H9 (cell line): ENCODE measurements at regions not wholly inside any gene's neighbourhood (a gene's known extent, or its start where the extent isn't known, plus 50 kb on each side); places are given as distances from the start of the nearest gene placed in this dataset.

Experiments used
- DNase-seq: peaks from one replicate; pipeline ENCODE4 v3.0.0-alpha.2; 2017
- H2AFZ ChIP-seq: one replicate; pipeline ENCODE4 v1.6.1; 2013; ENCODE audit warnings: mild to moderate bottlenecking, low read length, control low read depth, moderate library complexity
- H2AK5ac ChIP-seq: 2 replicates; pipeline ENCODE4 v1.6.1; 2013; ENCODE audit warnings: low read length, control low read depth, mixed read lengths; ENCODE audit not compliant: insufficient read length
- H2BK120ac ChIP-seq: one replicate; pipeline ENCODE4 v1.6.1; 2013; ENCODE audit warnings: low read depth, mild to moderate bottlenecking, low read length, control low read depth, inconsistent platforms; ENCODE audit not compliant: poor library complexity, severe bottlenecking
- H2BK12ac ChIP-seq: 2 replicates; pipeline ENCODE4 v1.6.1; 2013; ENCODE audit warnings: low read length, control low read depth, mixed read lengths, low read depth; ENCODE audit not compliant: insufficient read length
- H2BK15ac ChIP-seq: 2 replicates; pipeline ENCODE4 v1.6.1; 2013; ENCODE audit warnings: low read depth, low read length, control low read depth
- H2BK20ac ChIP-seq: one replicate; pipeline ENCODE4 v1.6.1; 2013; ENCODE audit warnings: low read depth, mild to moderate bottlenecking, low read length, control low read depth, inconsistent platforms; ENCODE audit not compliant: poor library complexity, severe bottlenecking
- H2BK5ac ChIP-seq: 2 replicates; pipeline ENCODE4 v1.6.1; 2013; ENCODE audit warnings: low read length, control low read depth, mixed read lengths; ENCODE audit not compliant: insufficient read length
- H3K14ac ChIP-seq: 2 replicates; pipeline ENCODE4 v1.6.1; 2013; ENCODE audit warnings: low read length, control low read depth; ENCODE audit not compliant: insufficient read depth
- H3K18ac ChIP-seq: 2 replicates; pipeline ENCODE4 v1.6.1; 2013; ENCODE audit warnings: low read depth, mild to moderate bottlenecking, mixed read lengths, low read length, control low read depth; ENCODE audit not compliant: insufficient read length
- H3K23ac ChIP-seq: 2 replicates; pipeline ENCODE4 v1.6.1; 2013; ENCODE audit warnings: low read length, control low read depth, mixed read lengths, low read depth; ENCODE audit not compliant: insufficient read length
- H3K23me2 ChIP-seq: 2 replicates; pipeline ENCODE4 v1.6.1; 2013; ENCODE audit warnings: low read depth, mild to moderate bottlenecking, mixed read lengths, low read length, control low read depth; ENCODE audit not compliant: insufficient read length, poor library complexity, severe bottlenecking
- H3K27ac ChIP-seq: 2 replicates; pipeline ENCODE4 v1.5.1; 2013; ENCODE audit warnings: low read length, control low read depth, mixed read lengths, low read depth; ENCODE audit not compliant: insufficient read length
- H3K27me3 ChIP-seq: 2 replicates; pipeline ENCODE4 v1.6.1; 2013; ENCODE audit warnings: low read length, control low read depth, inconsistent platforms; ENCODE audit not compliant: insufficient read depth
- H3K4ac ChIP-seq: 2 replicates; pipeline ENCODE4 v1.6.1; 2013; ENCODE audit warnings: low read depth, mild to moderate bottlenecking, control low read depth, inconsistent platforms, low read length, moderate library complexity
- H3K4me1 ChIP-seq: 2 replicates; pipeline ENCODE4 v1.6.1; 2013; ENCODE audit warnings: low read length, control low read depth, inconsistent platforms; ENCODE audit not compliant: insufficient read depth
- H3K4me2 ChIP-seq: 2 replicates; pipeline ENCODE4 v1.6.1; 2013; ENCODE audit warnings: low read length, control low read depth, mixed read lengths; ENCODE audit not compliant: insufficient read length, insufficient read depth
- H3K56ac ChIP-seq: 2 replicates; pipeline ENCODE4 v1.6.1; 2013; ENCODE audit warnings: low read depth, mild to moderate bottlenecking, mixed read lengths, low read length, control low read depth; ENCODE audit not compliant: insufficient read length
- H3K79me1 ChIP-seq: 2 replicates; pipeline ENCODE4 v1.6.1; 2013; ENCODE audit warnings: low read depth, mild to moderate bottlenecking, moderate library complexity, low read length, control low read depth, inconsistent platforms; ENCODE audit not compliant: insufficient read depth, poor library complexity, severe bottlenecking
- H3K79me2 ChIP-seq: 2 replicates; pipeline ENCODE4 v1.6.1; 2013; ENCODE audit warnings: low read length, control low read depth, inconsistent platforms; ENCODE audit not compliant: insufficient read depth
- H3K9ac ChIP-seq: 2 replicates; pipeline ENCODE4 v1.6.1; 2013; ENCODE audit warnings: low read length, control low read depth, mixed read lengths; ENCODE audit not compliant: insufficient read length; ENCODE audit errors: extremely low read depth
- H3K9me3 ChIP-seq: one replicate; pipeline ENCODE4 v1.6.1; 2013; ENCODE audit warnings: low read depth, low read length, inconsistent platforms; ENCODE audit not compliant: control insufficient read depth
- H3T11ph ChIP-seq: one replicate; pipeline ENCODE4 v1.6.1; 2013; ENCODE audit warnings: mild to moderate bottlenecking, low read length, control low read depth, inconsistent platforms
- H4K20me1 ChIP-seq: one replicate; pipeline ENCODE4 v1.6.1; 2013; ENCODE audit not compliant: control insufficient read depth, insufficient read length, insufficient read depth
- H4K5ac ChIP-seq: 2 replicates; pipeline ENCODE4 v1.6.1; 2013; ENCODE audit warnings: low read depth, mild to moderate bottlenecking, mixed read lengths, low read length, control low read depth; ENCODE audit not compliant: insufficient read length
- H4K8ac ChIP-seq: replicated peaks from 2 replicates; pipeline ENCODE4 v1.6.1; 2013; ENCODE audit warnings: low read length, control low read depth, mixed read lengths, low read depth; ENCODE audit not compliant: insufficient read length
- H4K91ac ChIP-seq: 2 replicates; pipeline ENCODE4 v1.6.1; 2013; ENCODE audit warnings: low read depth, mild to moderate bottlenecking, moderate library complexity, mixed read lengths, low read length, control low read depth; ENCODE audit not compliant: insufficient read length
- H3K27ac Mint-ChIP-seq, 3 experiments: 2 replicates in 2 of 3; 3 replicates in 1 of 3; pipeline ENCODE4 v1.8.0; 2020 to 2021; ENCODE audit warnings: mixed read lengths in 3 of 3, mild to moderate bottlenecking in 1 of 3, moderate library complexity in 1 of 3
- H3K27me3 Mint-ChIP-seq: 2 replicates; pipeline ENCODE4 v1.8.0; 2021; ENCODE audit warnings: low read depth, mild to moderate bottlenecking, moderate library complexity, mixed read lengths
- H3K36me3 Mint-ChIP-seq, 3 experiments: 2 replicates in 2 of 3; 3 replicates in 1 of 3; pipeline ENCODE4 v1.8.0; 2020 to 2021; ENCODE audit warnings: low read depth in 3 of 3, mixed read lengths in 3 of 3; ENCODE audit not compliant: insufficient read depth in 1 of 3
- H3K4me1 Mint-ChIP-seq, 2 experiments: 2 replicates each; pipeline ENCODE4 v1.8.0; 2020; ENCODE audit warnings: mixed read lengths in 2 of 2
- H3K4me3 Mint-ChIP-seq, 2 experiments: 2 replicates in 1 of 2; 3 replicates in 1 of 2; pipeline ENCODE4 v1.8.0; 2020 to 2021; ENCODE audit warnings: mild to moderate bottlenecking in 2 of 2, mixed read lengths in 2 of 2, moderate library complexity in 1 of 2
- H3K9me3 Mint-ChIP-seq, 2 experiments: 2 replicates in 1 of 2; 3 replicates in 1 of 2; pipeline ENCODE4 v1.8.0; 2020; ENCODE audit warnings: mild to moderate bottlenecking in 2 of 2, mixed read lengths in 2 of 2, moderate library complexity in 1 of 2
- WGBS: extraction: QIAGEN DNeasy Blood & Tissue Kit; methylation state at CpG from one replicate; pipeline ENCODE4 v1.1.7; 2013; ENCODE audit warnings: missing lambda C conversion rate, low lambda C conversion rate, mixed read lengths; ENCODE audit not compliant: insufficient read length; ENCODE audit errors: extremely low coverage; 5-methylcytosine and 5-hydroxymethylcytosine counted together
- TF ChIP-seq, protein P1 (sequence below): fragments of 200-600 bp; sonication (generic); conservative IDR thresholded peaks from 3 replicates; pipeline ENCODE4 v1.8.0; 2021; ENCODE audit warnings: antibody characterized with exemption, mild to moderate bottlenecking

DNA sequence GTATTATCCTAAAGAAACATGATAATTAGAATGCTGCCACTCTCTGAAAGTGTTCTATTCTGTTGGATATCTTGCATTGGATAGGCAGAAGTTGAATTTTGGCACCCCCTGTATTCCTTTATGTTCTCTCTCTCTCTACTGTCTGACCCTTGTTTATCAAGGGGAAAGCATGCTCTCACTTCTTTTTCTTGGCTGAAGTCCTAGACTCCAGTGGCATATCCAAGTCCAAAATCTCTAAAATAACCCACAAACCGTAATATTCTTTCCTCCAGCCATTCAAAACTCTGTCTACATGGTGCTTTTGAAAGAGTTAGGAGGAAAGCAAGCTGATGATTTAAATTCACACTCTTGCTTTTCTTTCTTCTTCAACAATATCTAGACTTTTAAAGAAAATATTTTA is 669.7 kb downstream of the TDRD15 start:
- Histone ChIP-seq H3T11ph (no peak overlapping the region), H2BK12ac (no peak overlapping the region), H3K18ac (no peak overlapping the region), H2BK5ac (no peak overlapping the region), H3K9me3 (no peaks in the 10 kb centered on the region), H4K20me1 (no peaks in the 10 kb centered on the region), H4K5ac (no peak overlapping the region), H2BK120ac (no peak overlapping the region), H3K56ac (no peak overlapping the region), H4K8ac (no peak overlapping the region), H3K79me2 (no peaks in the 10 kb centered on the region), H3K4ac (no peak overlapping the region), H4K91ac (no peak overlapping the region), H2BK20ac (no peak overlapping the region), H3K4me1 (no peaks in the 10 kb centered on the region), H2AFZ (no peak overlapping the region), H3K14ac (no peak overlapping the region), H3K23me2 (no peaks in the 10 kb centered on the region), H3K27ac (no peak overlapping the region), H3K23ac (no peak overlapping the region), H3K4me2 (no peak overlapping the region), H2BK15ac (no peak overlapping the region), H2AK5ac (no peak overlapping the region), H3K79me1 (no peaks in the 10 kb centered on the region), H3K27me3 (no peaks in the 10 kb centered on the region), H3K9ac (no peak overlapping the region)
- Mint-ChIP-seq H3K36me3 (no peaks in the 10 kb centered on the region), H3K9me3 (no peaks in the 10 kb centered on the region), H3K27ac (no peak overlapping the region), H3K27me3 (no peaks in the 10 kb centered on the region), H3K4me3 (no peak overlapping the region), H3K4me1 (no peaks in the 10 kb centered on the region)
- TF ChIP-seq, protein P1, sequence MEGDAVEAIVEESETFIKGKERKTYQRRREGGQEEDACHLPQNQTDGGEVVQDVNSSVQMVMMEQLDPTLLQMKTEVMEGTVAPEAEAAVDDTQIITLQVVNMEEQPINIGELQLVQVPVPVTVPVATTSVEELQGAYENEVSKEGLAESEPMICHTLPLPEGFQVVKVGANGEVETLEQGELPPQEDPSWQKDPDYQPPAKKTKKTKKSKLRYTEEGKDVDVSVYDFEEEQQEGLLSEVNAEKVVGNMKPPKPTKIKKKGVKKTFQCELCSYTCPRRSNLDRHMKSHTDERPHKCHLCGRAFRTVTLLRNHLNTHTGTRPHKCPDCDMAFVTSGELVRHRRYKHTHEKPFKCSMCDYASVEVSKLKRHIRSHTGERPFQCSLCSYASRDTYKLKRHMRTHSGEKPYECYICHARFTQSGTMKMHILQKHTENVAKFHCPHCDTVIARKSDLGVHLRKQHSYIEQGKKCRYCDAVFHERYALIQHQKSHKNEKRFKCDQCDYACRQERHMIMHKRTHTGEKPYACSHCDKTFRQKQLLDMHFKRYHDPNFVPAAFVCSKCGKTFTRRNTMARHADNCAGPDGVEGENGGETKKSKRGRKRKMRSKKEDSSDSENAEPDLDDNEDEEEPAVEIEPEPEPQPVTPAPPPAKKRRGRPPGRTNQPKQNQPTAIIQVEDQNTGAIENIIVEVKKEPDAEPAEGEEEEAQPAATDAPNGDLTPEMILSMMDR: no peak
- DNase-seq: no peak
- WGBS: no CpG with 5 or more reads among the region's 1 CpG
